ENCODE measurements at regions not wholly inside any gene's neighbourhood (a gene's known extent, or its start where the extent isn't known, plus 50 kb on each side); places are given as distances from the start of the nearest gene placed in this dataset.

DNA sequence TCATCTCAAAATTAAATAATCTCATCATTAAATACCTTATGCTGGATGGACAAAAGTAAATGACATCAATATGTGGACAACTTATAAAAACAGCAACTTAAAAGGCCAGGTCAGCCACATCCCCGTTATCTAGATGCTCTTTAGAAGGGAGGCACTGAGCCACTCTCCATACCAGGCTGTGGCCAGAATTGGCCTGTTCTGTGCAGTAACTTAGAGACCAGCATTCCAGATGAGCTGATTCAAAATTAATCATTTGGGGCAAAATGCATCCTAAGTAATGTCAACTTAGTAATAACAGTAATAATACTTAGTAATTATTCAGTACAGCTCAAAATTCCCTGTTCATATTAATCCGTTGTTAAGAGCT, 373.6 kb downstream of the FBXW7 start:
- no peaks in the 10 kb centered on the region for H3K9me2 ChIP-seq (ENCODE audit: insufficient read depth, low read length)
- TF ChIP-seq CTCF (conservative IDR thresholded peaks at IDR 0.05; ENCODE audit: low read length) (no peak), EZH2phosphoT487 (IDR thresholded peaks at IDR 0.05; ENCODE audit: borderline replicate concordance, low read depth, low read length) (no peak)
- no peaks in the 10 kb centered on the region for H3K9me3 ChIP-seq (ENCODE audit: low read length)
- no TSS peak for BruUV-seq (replicated peaks)
- H3K79me2 ChIP-seq (ENCODE audit: insufficient read depth, low read depth, low read length): no peaks in the 10 kb centered on the region
- no peak overlapping the region for H3K4me3 ChIP-seq (ENCODE audit: low read depth, low read length, poor library complexity, severe bottlenecking)
- no peak overlapping the region for H3K4me2 ChIP-seq (ENCODE audit: low read length)
- ChIA-PET POLR2A (interaction anchor here (0.6 to 0.7 kb wide), 3 partner anchors 209 to 759 kb away, joined by 3 to 4 read pairs (median 3); no protein-coding TSS in a partner anchor), CTCF (ENCODE audit: unreplicated experiment) (no interaction called here)
- no peak for DNase-seq (ENCODE audit: low spot score)
- no peaks in the 10 kb centered on the region for H3K36me3 ChIP-seq (ENCODE audit: insufficient read depth, low read length)
- H3K4me1 ChIP-seq (ENCODE audit: insufficient read depth, low read length, poor library complexity, severe bottlenecking): no peaks in the 10 kb centered on the region
- H2AFZ ChIP-seq (ENCODE audit: low read length): no peak overlapping the region
- H3K27ac ChIP-seq (ENCODE audit: low read depth, low read length, poor library complexity, severe bottlenecking): no peak overlapping the region
- intact Hi-C loops (cut with micrococcal nuclease; ENCODE audit: unreplicated experiment): no loop called here
- no peaks in the 10 kb centered on the region for H4K20me1 ChIP-seq (ENCODE audit: insufficient read depth, low read length)

DNA sequence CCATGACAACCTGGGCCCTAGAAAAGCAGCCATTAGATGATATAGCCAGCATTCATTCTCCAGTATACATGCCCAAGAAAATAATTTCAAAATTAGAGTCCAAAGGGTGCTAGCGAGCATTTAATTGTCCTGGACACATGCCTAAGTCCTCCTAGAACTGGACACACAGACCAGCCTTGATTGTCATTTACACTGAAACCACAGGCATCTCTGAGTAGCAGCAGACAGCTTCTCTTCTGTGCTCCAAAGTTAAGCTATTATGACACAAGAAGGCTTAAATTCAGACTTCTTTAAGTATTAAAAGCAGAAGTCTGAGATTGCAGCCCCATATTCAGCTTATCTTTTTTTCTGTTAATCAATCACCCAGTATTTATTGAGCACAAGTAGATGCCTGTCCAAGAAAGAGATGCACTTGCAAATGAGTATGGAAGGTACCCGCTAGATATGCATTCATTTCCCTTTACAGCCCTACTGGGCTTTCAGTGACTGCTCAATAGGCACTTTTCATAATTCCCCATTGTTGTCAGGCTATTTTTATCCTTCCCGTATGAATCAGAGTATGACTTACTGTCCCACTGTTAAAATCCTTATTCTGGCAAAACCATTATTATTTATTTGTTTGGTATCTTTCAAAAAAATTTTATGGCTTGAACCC, 374.1 kb downstream of the FBXW7 start:
- H2AFZ ChIP-seq (ENCODE audit: low read length): no peak overlapping the region
- H3K9me2 ChIP-seq (ENCODE audit: insufficient read depth, low read length): no peaks in the 10 kb centered on the region
- TF ChIP-seq EZH2phosphoT487 (IDR thresholded peaks at IDR 0.05; ENCODE audit: borderline replicate concordance, low read depth, low read length): no peak
- H3K27ac ChIP-seq (ENCODE audit: low read depth, low read length, poor library complexity, severe bottlenecking): no peak overlapping the region
- no peak overlapping the region for H3K4me2 ChIP-seq (ENCODE audit: low read length)
- CTCF ChIA-PET (ENCODE audit: unreplicated experiment): no interaction called here
- BruUV-seq (replicated peaks): no TSS peak
- POLR2A ChIA-PET: no interaction called here
- no peak overlapping the region for H3K4me3 ChIP-seq (ENCODE audit: low read depth, low read length, poor library complexity, severe bottlenecking)
- no peaks in the 10 kb centered on the region for H3K79me2 ChIP-seq (ENCODE audit: insufficient read depth, low read depth, low read length)
- H4K20me1 ChIP-seq (ENCODE audit: insufficient read depth, low read length): no peaks in the 10 kb centered on the region
- H3K9me3 ChIP-seq (ENCODE audit: low read length): no peaks in the 10 kb centered on the region
- no peaks in the 10 kb centered on the region for H3K36me3 ChIP-seq (ENCODE audit: insufficient read depth, low read length)
- no peak for DNase-seq (ENCODE audit: low spot score)
- H3K4me1 ChIP-seq (ENCODE audit: insufficient read depth, low read length, poor library complexity, severe bottlenecking): no peaks in the 10 kb centered on the region
- intact Hi-C loops (cut with micrococcal nuclease; ENCODE audit: unreplicated experiment): no loop called here

DNA sequence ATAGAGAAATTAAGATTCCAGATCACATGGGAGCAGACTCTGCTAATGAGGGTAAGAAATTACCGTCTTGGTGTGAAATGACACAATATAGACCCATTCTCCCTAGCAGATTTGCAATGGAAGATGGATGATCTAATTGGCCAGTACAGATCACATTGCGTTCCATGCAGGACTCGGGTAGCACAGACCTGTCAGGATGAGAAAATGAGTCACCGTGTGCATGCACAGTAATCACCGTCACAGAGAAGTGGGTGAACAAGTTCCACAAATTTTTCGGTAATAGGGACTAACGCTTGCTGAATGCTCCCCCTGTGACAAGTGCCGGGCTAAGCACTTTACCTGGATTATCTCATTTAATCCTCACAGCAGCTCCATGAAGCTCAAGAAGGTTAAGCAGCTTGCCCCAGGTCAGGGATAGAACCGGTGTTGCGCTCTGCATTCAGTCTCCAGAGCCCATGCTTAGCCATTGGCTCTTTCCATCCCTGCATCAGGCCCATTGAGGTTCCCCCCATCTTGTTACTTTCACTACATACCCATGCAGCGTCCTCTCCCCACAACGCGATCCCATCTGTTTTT, 375.6 kb downstream of the FBXW7 start:
- no TSS peak for BruUV-seq (replicated peaks)

More for the DNA sequence above, 375.6 kb downstream of the FBXW7 start:
- Histone ChIP-seq H2AFZ (ENCODE audit: low read length) (no peak overlapping the region), H3K36me3 (ENCODE audit: insufficient read depth, low read length) (no peaks in the 10 kb centered on the region), H3K4me3 (ENCODE audit: low read depth, low read length, poor library complexity, severe bottlenecking) (no peak overlapping the region), H3K4me2 (ENCODE audit: low read length) (no peak overlapping the region), H3K9me3 (ENCODE audit: low read length) (no peaks in the 10 kb centered on the region), H3K27ac (ENCODE audit: low read depth, low read length, poor library complexity, severe bottlenecking) (no peak overlapping the region), H3K79me2 (ENCODE audit: insufficient read depth, low read depth, low read length) (no peaks in the 10 kb centered on the region), H3K9me2 (ENCODE audit: insufficient read depth, low read length) (no peaks in the 10 kb centered on the region), H3K4me1 (ENCODE audit: insufficient read depth, low read length, poor library complexity, severe bottlenecking) (no peaks in the 10 kb centered on the region), H4K20me1 (ENCODE audit: insufficient read depth, low read length) (no peaks in the 10 kb centered on the region)
- ChIA-PET CTCF (ENCODE audit: unreplicated experiment) (no interaction called here), POLR2A (no interaction called here)
- TF ChIP-seq CTCF (conservative IDR thresholded peaks at IDR 0.05; ENCODE audit: low read length) (no peak), EZH2phosphoT487 (IDR thresholded peaks at IDR 0.05; ENCODE audit: borderline replicate concordance, low read depth, low read length) (no peak)
- intact Hi-C loops (cut with micrococcal nuclease; ENCODE audit: unreplicated experiment): no loop called here
- no peak for DNase-seq (ENCODE audit: low spot score)

All from OCI-LY7 (cell line).